K562 (cell line): ENCODE measurements at regions not wholly inside any gene's neighbourhood (a gene's known extent, or its start where the extent isn't known, plus 50 kb on each side); places are given as distances from the start of the nearest gene placed in this dataset.

Experiments
- ARHGAP35 ChIP-seq: fragments of 450-650 bp; IDR thresholded peaks from 2 replicates; pipeline ENCODE4 v1.6.1; 2018; ENCODE audit not compliant: partially characterized antibody
- BACH1 ChIP-seq: fragments of 200-800 bp; sonication (Bioruptor generic); IDR thresholded peaks from 2 replicates; pipeline ENCODE4 v1.6.1; 2016; ENCODE audit warnings: missing genetic modification characterization, missing compliant biosample characterization
- BRF1 ChIP-seq: IDR thresholded peaks from 3 replicates; pipeline ENCODE4 v1.6.1; 2011; ENCODE audit warnings: borderline replicate concordance, mild to moderate bottlenecking; ENCODE audit not compliant: insufficient read length; ENCODE audit errors: extremely low read depth
- C11orf30 ChIP-seq: fragments of 450-650 bp; IDR thresholded peaks from 2 replicates; pipeline ENCODE4 v1.6.1; 2016; ENCODE audit warnings: low read depth, mild to moderate bottlenecking
- CREB5 ChIP-seq: fragments of 250-450 bp; sonication (Bioruptor Pico); IDR thresholded peaks from 2 replicates; pipeline ENCODE4 v1.5.0; 2020; ENCODE audit warnings: mild to moderate bottlenecking
- DPF2 ChIP-seq: fragments of 450-650 bp; IDR thresholded peaks from 2 replicates; pipeline ENCODE4 v1.6.1; 2016
- GMEB1 ChIP-seq: fragments of 250-450 bp; sonication (Bioruptor Pico); IDR thresholded peaks from 2 replicates; pipeline ENCODE4 v1.4.0; 2020; ENCODE audit warnings: mild to moderate bottlenecking
- ILF3 ChIP-seq: fragments of 450-650 bp; IDR thresholded peaks from 2 replicates; pipeline ENCODE4 v1.6.1; 2018; ENCODE audit warnings: antibody characterized with exemption, mild to moderate bottlenecking, moderate library complexity, borderline replicate concordance
- ILK ChIP-seq: fragments of 450-650 bp; IDR thresholded peaks from 2 replicates; pipeline ENCODE4 v1.6.1; 2016; ENCODE audit warnings: missing genetic modification characterization, low read depth, mild to moderate bottlenecking, missing compliant biosample characterization, moderate library complexity, borderline replicate concordance
- KDM4B ChIP-seq, 2 experiments: fragments of 450-650 bp in 1 of 2; sonication (generic) in 1 of 2; IDR thresholded peaks; 2 replicates each; pipeline ENCODE4 v1.6.1; 2016 to 2017; ENCODE audit warnings: borderline replicate concordance in 2 of 2, antibody characterized with exemption in 1 of 2, low read depth in 1 of 2, mild to moderate bottlenecking in 1 of 2
- KLF6 ChIP-seq: fragments of 250-450 bp; sonication (Bioruptor Pico); IDR thresholded peaks from 2 replicates; pipeline ENCODE4 v1.4.0; 2020; ENCODE audit warnings: mild to moderate bottlenecking, moderate library complexity, borderline replicate concordance
- MAFK ChIP-seq: IDR thresholded peaks from 2 replicates; pipeline ENCODE4 v1.6.1; 2011; ENCODE audit warnings: low read length, improper control_type of control experiment
- NFE2L1 ChIP-seq: fragments of 450-650 bp; IDR thresholded peaks from 2 replicates; pipeline ENCODE4 v1.6.1; 2016; ENCODE audit warnings: missing genetic modification characterization, low read depth, mild to moderate bottlenecking, missing compliant biosample characterization, moderate library complexity, borderline replicate concordance
- PML ChIP-seq: IDR thresholded peaks from 2 replicates; pipeline ENCODE4 v1.6.1; 2012; ENCODE audit warnings: low read length, inconsistent platforms
- POLR2H ChIP-seq: IDR thresholded peaks from 2 replicates; pipeline ENCODE4 v1.6.1; 2016; ENCODE audit warnings: missing genetic modification characterization, low read depth, mild to moderate bottlenecking, control low read depth, missing compliant biosample characterization, moderate library complexity
- TCFL5 ChIP-seq: fragments of 250-450 bp; sonication (Bioruptor Pico); conservative IDR thresholded peaks from 2 replicates; pipeline ENCODE4 v1.6.1; 2021; ENCODE audit warnings: mild to moderate bottlenecking, moderate library complexity, matching md5 sums
- ZBTB33 ChIP-seq: sonication (generic); formaldehyde crosslinking; IDR thresholded peaks from 2 replicates; pipeline ENCODE4 v1.8.1; 2023; ENCODE audit warnings: mild to moderate bottlenecking, missing genetic modification reagents
- ZNF165 ChIP-seq: fragments of 250-450 bp; sonication (Bioruptor Pico); IDR thresholded peaks from 2 replicates; pipeline ENCODE4 v1.4.0; 2020; ENCODE audit warnings: borderline replicate concordance
- ZNF212 ChIP-seq: fragments of 450-650 bp; formaldehyde crosslinking; IDR thresholded peaks from 2 replicates; pipeline ENCODE4 v1.4.0; 2020; ENCODE audit warnings: mild to moderate bottlenecking
- ZNF398 ChIP-seq: fragments of 250-450 bp; sonication (Bioruptor Pico); IDR thresholded peaks from 2 replicates; pipeline ENCODE4 v1.8.0; 2021; ENCODE audit warnings: moderate library complexity, mild to moderate bottlenecking, inconsistent platforms
- ZNF584 ChIP-seq: fragments of 200-800 bp; sonication (Bioruptor generic); IDR thresholded peaks from 2 replicates; pipeline ENCODE4 v1.6.1; 2016; ENCODE audit warnings: low read depth, mild to moderate bottlenecking, missing genetic modification characterization, missing compliant biosample characterization

GRCh38 chr7:25927626-25927978 lies 224.4 kb upstream of the NFE2L3 start (continued):
- no peak for TF ChIP-seq KDM4B (IDR thresholded peaks at IDR 0.05; ENCODE audit: borderline replicate concordance in 2 of 2, low read depth in 1 of 2)
- no peak for TF ChIP-seq DPF2
- no peak for TF ChIP-seq NFE2L1 (tag)
- no peak for TF ChIP-seq ZBTB33 (CRISPR knock-in tag)
- peak; percentile 60; the same call in 1 of the 2 replicates for TF ChIP-seq ILK (tag)
- TF ChIP-seq ZNF398 (CRISPR knock-in tag): 0 out of 2 replicates have a peak, but pooled peaks have one; percentile 27
- 0 out of 2 replicates have a peak, but pooled peaks have one; percentile 67 for TF ChIP-seq ZNF212 (CRISPR knock-in tag)
- TF ChIP-seq BRF1: no peak
- TF ChIP-seq ARHGAP35: no peak
- TF ChIP-seq C11orf30: no peak
- 0 out of 2 replicates have a peak, but pooled peaks have one; percentile 63 for TF ChIP-seq CREB5
- TF ChIP-seq TCFL5: peak; percentile 83
- TF ChIP-seq GMEB1 (CRISPR knock-in tag): peak; percentile 42; the same call in 1 of the 2 replicates
- peak; percentile 94 for TF ChIP-seq KLF6 (CRISPR knock-in tag)
- TF ChIP-seq ZNF165 (CRISPR knock-in tag): 0 out of 2 replicates have a peak, but pooled peaks have one; percentile 83
- peak; percentile 72 for TF ChIP-seq BACH1 (tag)
- TF ChIP-seq ILF3: no peak
- TF ChIP-seq ZNF584 (CRISPR knock-in tag): peak; percentile 80; the same call in 1 of the 2 replicates
- TF ChIP-seq MAFK: no peak
- peak; percentile 4; the same call in 1 of the 2 replicates for TF ChIP-seq POLR2H (tag)
- no peak for TF ChIP-seq PML
